Islet of Langerhans (tissue), 1 donor: ENCODE measurements at regions not wholly inside any gene's neighbourhood (a gene's known extent, or its start where the extent isn't known, plus 50 kb on each side); places are given as distances from the start of the nearest gene placed in this dataset.

Source experiments
- FAIRE-seq: peaks from one replicate; lab custom pipeline; 2011; peaks lifted over from hg19 to GRCh38; lab: Jason Lieb, UNC

GRCh38 chr7:114857605-114858004 lies 64.3 kb upstream of the MDFIC start:
- FAIRE-seq: no peak

GRCh38 chr7:114859477-114859876 lies 62.4 kb upstream of the MDFIC start:
- FAIRE-seq: no peak

GRCh38 chr7:114860206-114860605 lies 61.7 kb upstream of the MDFIC start:
- FAIRE-seq: peak; percentile 58

GRCh38 chr7:114862406-114862805 lies 59.5 kb upstream of the MDFIC start:
- FAIRE-seq: no peak

GRCh38 chr7:114864278-114864677 lies 57.6 kb upstream of the MDFIC start:
- no peak for FAIRE-seq

- no peak for FAIRE-seq
Observed at GRCh38 chr7:114865564-114865963, 56.3 kb upstream of the MDFIC start.
